T-helper 1 cell (primary cell): ENCODE measurements at regions not wholly inside any gene's neighbourhood (a gene's known extent, or its start where the extent isn't known, plus 50 kb on each side); places are given as distances from the start of the nearest gene placed in this dataset.
"Not testable (repeated sequence)": the region's sequence is repeated elsewhere in the genome, so short reads cannot be mapped to it uniquely, and the experiment has no call there.

Experiments used
- DNase-seq, 5 donors: peaks; one replicate each; pipeline ENCODE4 v3.0.0-alpha.2; 2012 to 2020

DNA sequence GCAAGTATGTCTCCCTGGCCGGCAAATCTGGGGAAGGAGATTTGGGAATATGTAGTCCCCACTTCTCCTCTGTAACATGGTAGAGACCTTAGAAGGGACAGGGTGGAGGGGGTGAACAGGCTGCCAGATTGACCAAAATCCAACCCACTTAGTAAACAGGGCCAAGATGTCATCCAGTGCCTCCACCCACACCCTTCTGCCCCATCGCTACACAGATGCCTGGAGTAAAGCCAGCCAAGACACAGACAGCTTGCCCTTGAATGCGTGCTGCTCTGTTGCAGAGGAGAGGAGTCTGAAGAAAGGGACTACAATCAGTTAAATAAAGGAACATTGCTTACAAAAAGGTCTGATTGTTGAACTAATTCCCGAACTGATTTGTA, 160.1 kb upstream of the LDB2 start:
- DNase-seq, result no peak

DNA sequence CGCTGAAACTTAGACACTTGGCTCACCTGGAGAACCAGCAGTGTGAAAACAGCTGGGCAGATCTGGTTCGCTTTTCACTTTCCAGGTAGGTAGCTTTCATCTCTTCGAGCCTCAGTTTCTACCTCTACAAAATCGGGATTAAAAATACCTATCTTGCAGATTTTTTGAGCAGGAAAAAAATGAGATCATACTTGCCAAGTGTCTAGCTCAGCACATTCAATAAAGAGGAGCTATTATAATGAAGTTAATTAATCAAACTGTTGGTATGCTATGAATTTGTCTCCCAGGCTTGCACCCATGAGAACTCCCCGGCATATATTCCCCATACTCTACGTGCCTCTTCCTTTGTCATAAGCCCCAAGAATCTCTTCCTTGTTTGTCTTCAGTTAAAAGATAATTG, 158.6 kb upstream of the LDB2 start:
- no peak for DNase-seq

DNA sequence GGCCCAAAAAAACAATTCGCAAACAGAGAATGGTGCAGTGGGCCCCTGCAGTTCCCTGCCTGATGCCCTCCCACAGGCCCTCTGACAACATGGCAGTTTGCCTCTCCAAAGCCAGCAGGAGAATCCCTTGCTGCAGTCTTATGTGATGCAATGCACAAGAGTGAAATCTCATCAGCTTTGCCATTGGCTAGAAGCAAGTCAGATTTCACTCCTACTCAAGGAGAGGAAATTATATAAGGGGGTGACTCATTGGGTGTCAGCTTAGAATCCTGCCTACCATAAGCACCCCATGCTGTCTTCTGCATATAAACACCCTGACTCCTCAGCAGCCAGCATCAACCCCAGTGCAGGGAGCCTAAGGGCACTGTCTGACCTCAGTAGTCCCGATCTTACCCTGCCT, 157.3 kb upstream of the LDB2 start:
- DNase-seq, result no peak

DNA sequence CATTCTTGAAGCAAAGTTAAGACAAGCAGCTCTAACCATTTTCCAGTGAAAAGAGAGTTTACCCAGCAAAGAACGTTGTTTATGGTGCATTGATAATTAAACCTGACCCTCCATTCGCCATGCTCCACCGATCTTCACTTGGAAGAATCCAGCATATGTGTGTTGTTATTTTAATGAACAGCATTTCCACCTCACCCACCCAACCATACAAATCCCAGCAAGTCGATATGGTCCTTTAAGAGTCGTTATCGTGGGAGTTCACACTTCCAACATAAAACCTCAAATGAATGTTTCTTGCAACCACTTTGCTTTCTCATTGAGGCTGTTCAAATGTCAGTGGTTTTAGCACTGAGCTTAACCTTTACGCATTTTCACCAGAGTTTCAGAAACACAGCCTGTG, 147.4 kb upstream of the LDB2 start:
- DNase-seq, result no peak

DNA sequence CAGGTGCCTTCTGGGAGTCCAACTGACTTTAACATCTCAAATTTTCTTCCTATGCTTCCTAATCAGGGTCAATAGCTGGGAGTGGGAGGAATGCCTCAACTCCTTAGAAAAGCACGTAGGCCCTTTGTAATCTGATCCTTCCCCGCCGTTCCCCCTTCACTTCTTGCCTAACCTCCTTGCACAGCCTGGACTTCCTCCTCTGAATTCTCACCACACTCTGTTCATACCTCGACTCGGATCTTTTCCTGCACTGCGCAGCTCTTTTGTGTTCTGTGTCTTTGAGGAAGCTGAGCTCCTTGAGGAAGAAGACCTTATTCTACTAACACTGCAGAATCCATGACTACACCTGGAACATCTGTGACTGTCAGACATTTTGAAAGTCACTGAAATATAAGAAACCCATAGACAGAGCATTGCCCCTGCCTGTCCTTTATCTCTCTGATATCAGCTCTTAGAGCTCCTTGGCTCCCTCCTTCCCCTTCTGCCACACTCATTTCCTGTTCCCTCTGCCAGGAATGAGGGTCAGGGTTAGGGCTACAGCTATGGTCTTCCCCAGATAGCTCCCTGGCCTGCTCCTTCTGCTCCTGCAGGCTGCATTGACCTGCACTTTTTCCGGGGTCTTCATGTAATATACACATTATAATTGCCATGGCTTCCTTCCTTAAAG, 140.2 kb upstream of the LDB2 start:
- no peak for DNase-seq

DNA sequence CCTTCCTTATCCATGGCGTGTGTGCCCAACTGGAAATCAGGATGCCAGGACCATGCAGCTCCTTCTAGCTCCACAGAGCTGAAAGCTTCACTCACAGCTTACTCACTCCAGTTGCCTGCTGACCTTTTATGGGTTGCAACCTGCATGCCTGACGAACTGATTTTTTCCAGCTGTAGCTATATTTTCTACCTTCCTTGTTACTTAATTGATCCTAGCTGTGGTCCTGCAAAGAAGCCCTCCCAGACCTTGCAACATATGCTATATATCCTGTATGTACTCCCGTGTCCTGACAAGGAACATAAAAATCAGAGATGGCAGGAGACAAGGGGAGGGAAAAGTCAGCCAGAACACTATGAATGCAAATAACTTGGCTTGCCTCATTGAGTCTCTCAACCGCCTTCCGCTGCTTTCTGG, 135.3 kb upstream of the LDB2 start:
- DNase-seq, result no peak

DNA sequence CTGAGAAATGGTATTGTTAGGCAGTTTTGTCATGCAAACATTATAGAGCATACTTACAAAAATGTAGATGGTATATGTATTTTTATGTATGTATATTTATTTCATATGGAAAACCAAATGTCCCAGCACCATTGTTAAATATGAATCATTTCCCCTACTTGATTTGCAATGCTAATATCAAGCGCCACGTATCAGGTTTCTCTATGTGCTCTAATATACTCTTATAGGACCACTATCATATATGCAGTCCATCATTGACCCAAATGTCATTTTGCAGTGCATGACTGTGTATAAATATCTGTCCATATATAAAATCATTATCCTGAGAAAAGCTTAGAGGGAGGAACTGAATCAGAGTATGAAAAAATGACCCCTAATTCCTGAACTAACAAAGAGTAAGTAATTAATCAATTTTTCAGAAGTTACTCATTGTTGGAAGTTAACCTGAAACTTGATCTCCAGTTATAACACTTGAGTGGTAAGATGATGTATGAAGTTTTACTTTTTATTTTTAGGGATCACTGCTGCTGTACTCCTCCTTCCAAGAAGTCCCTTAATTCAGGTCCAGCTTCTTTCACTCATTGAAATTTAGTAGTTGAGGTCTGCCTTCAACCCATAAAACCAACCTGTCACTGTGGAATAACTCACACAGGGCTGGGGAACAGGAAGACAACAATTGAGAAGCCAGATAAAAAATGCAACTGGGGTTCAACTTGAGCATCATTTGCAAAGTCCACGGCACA, 134.8 kb upstream of the LDB2 start:
- no peak for DNase-seq

DNA sequence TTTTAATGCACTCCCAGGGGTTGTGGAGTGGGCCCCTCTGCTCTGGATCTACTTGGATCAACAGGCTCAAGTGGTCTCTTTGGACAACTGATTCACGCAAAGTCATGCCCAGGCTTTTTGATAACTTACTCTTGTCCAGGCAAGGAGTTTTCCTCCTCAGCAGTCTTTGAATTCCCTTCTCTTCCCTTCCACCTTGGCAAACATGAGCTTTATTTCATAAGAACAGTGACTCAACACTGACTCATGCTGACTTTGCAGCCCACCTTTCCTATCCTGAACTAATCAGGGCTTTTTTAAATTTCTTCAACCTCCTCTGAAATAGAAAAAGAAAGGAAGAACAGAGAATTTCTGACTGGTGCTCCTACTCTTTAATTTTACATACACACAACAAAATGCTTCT, 132.1 kb upstream of the LDB2 start:
- no peak for DNase-seq

DNA sequence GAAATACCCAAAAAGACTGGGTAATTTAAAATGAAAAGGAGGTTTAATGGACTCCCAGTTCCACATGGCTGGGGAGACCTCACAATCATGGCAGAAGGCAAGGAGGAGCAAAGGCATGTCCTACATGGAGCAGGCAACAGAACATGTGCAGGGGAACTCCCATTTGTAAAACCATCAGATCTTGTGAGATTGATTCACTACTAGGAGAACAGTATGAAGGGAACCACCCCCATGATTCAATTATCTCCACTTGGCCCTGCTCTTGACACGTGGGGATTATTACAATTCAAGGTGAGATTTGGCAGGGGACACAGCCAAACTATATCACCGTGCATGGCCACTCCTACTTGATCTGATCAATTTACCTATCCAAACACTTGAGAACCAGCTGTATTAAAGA, 131.5 kb upstream of the LDB2 start:
- DNase-seq, result no peak

DNA sequence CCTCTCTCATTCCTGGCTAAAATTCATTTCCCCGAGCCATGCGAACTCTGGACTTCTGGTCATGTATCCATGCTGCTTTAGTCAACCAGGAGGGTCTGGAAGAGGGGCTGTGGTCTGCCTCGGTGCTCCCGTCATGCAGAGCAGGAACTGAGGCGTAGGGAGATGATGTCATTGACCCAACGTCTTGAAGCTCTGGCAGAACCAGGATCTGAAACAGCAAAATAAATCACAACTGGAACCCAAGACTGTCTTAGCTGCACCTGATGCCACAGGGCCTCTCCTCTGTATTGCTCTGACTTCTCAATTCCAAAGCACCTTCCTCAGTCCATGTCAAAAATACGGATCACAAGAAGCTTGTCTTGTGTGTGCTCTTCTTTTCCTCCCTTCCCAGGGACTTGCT, 131.0 kb upstream of the LDB2 start:
- no peak for DNase-seq

DNA sequence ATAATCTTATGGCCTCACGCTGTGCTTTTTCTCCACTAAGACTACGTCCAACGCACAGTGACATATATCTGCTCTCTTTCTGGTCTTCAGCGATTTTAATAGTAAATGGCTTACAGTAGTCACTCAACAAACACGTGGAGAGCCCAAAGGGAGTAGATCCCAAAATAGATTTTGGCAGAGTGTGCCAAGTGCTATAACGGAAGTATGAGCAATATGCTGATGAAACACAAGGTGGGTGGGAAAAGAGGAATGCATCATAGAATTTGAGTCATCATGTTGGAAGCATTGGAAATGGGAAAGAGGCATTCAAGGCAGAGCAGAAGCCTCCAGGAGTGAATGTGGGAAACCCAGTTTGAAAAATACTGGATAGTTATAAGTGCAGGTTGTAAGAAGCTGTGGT, 129.1 kb upstream of the LDB2 start:
- no peak for DNase-seq

DNA sequence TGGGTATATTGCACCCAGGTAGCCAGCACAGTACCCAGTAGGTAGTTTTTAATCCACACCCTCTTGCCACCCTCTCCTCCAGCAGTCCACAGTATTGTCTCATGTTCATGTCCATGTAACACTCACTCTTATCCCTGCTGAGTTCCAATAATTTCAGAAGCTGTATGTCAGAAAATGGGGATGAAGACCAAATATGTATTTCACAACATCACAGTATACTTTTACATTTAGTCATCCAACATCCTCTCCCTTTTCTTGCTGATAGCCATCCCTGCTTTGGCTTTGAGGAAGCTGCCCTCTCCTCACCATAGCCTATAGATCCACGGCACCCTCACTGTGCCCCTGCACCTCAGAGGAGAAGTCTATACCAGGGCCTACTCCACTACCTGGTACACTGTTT, 126.0 kb upstream of the LDB2 start:
- no peak for DNase-seq

DNA sequence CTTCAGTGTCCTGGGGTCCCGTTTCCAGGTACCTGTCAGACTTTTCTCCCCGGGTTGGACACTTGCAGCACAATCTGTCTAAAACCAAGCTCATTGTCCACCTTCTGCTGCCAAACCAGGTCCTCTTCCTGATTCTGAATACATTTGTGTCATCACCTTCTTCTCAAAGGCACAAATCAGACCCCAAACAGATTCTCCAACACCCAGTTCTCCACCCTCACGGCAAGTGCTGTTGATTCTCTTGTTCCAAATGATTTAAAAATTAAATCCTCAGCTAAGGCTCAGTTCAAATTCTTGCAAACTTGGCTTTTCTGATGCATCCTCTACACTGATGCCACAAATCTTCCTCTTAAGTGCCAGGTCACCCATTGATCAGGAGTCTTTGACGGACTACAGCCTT, 122.5 kb upstream of the LDB2 start:
- DNase-seq, result no peak

DNA sequence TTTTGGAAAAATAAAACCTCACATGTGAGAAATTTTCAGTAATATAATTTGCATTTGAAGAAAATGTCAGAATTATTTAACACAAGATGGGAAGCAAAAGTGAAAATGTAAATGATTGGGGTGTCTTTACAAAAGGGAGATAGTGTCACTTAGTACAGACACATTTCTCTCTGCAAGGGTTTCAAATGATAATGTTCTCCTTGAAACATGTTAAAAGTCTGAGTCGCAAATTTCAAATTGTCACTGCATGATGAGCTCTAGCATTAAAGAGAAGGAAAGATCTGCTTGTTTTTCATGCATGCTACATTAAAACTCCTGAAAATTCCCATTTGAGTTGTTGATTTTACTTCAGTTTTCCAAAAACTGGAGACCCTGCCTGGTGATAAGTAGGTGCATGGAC, 122.0 kb upstream of the LDB2 start:
- no peak for DNase-seq

DNA sequence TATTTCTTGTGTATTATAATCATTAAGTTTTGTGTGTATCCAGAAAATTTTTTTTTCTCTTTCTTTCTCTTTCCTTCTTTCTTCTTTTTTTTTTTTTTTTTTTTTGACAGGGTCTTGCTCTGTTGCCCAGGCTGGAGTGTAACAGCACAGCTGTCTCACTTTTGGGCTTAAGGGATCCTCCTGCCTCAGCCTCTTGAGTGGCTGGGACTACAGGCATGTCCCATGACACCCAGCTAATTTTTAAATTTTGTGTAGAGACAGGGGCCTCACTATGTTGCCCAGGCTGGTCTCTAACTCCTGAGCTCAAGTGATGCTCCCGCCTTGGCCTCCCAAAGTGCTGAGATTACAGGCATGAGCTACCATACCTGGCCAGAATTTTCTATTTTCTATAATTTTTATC, 120.2 kb upstream of the LDB2 start:
- DNase-seq, result not testable (repeated sequence)

DNA sequence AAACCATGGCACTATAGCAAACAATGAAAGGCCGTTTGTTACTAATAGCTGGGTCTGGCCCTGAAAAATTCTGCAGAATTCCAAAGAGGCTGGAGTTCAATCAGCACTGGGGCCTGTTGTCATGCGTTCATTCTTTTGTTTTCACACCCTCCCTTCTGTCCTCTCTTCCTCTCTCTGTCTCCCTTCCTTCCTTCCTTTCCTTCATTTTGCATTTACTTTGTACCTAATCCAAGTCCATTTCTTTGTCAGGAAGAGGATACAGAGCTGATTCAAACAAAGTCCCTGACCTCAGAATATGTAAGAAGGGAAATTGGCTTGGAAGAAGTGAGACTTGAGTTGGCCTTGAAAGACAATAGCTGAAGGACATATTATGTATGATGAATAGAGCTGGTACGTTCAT, 119.6 kb upstream of the LDB2 start:
- DNase-seq, result no peak

DNA sequence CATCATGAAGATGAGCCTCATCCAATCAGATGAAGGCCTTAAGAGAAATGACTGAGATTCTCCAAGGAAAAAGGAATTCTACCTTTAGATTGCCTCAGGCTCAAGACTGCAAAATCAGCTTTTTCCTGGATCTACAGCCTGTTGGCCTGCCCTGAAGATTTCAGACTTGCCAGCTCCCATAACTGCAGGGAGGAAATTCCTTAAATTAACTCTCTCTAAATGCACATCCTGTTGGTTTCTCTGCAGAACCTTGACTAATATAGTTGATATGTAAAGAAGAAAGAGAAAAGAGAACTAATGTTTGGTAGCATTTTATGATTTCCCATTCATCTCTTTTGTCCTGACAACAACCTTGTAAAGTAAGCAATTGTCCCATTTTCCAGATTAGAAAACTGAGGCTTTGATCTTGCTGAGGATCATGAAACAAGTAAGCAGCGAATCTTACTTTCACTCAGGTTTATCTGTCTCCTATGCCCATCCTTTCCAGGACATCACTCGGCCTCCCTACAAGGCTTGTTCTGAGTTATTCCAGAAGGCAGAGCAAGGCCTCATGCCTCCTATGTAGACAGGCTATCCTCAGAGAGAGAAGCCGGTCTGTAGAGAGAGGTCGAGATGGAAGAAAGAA, 115.0 kb upstream of the LDB2 start:
- no peak for DNase-seq

DNA sequence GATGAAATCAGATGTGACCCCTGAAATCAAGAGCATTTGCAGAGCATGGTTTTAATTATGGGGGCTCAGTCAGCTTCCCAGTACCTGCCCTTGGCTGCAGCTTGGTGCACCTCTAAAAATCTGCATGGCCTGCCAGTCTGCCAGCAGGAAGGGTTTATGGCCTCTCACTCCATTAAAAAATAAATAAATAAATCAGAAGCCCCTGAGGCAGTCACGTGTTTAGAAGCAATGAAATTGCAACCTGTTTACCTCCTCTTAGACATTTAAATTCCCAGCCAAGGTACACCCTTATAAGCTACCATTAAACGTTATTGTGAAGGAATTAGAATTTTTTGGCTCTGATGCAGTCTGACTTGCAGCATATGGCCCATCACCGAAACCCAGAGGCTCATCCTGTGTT, 114.0 kb upstream of the LDB2 start:
- DNase-seq, result no peak

DNA sequence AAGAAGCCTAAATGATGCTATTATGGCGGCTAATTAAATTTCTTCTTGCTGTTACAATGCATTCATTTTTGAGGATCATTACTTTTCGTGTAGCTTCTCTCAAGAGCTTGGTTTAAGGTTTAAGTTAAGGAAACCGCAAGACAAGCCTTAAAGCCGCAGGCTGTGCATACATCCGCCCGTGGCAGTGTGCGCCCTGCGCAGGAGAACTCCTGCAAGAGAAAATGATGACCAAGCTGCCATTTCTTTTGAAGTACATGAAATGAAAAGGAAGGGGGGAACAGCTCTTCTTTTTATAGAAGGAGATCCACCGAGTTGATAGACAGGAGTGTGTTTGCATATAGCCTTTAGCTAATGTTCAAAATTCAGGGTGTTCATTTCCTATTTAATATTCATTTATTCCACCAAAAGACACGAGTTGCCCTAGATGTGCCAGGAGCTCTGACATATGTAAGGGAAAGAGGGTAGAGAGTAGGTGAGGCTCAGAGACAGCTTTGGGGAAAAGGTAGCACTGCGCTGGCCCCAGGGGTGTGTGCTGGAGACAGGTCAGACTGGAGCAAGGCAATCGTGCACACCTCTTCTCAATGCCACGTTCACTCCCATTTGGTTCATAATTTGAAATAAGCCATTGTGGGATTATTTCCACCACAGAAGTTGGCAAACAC, 112.1 kb upstream of the LDB2 start:
- no peak for DNase-seq

DNA sequence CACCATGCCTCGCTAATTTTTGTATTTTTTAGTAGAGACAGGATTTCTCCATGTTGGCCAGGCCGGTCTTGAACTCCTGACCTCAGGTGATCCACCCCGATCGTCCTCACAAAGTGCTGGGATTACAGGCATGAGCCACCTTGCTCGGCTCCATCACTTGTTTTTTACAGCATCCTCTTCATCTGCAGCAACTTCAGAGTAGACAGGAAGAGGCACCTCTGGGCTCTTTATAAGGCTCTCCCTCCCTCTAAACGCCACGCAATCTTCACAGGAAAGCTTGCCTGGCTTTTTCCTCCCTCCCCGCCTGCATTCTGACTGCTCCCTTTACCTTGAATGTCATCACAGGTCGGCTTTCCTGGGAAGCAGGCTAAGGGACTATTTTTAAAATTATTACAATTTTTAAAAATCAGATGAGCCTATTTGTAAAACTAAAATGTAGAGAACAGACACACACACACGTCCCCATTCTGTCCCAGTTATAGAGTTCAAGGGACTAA, 111.5 kb upstream of the LDB2 start:
- DNase-seq, result no peak

DNA sequence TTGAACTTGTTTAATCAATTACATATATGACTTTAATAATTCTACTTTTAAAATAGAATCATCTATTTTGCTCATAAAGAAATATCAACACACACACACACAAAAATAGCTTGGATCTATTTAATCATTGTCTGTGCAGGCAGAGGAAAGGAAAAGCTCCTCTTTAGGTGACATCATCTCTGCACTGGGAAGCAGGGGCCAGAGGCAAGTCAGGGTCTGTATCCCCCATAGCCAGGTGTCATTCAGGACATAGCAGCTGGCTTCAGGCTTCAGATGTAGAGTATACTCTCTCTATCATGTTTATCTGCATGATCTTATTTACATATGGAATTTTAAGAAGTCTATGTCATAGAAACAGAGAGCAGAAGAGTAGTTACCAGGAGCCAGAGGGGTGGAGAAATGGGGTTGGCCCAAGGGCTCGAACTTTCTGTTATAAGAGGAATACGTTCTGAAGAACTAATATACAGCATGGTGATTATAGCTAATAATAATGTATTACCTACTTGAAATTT, 110.4 kb upstream of the LDB2 start:
- no peak for DNase-seq

DNA sequence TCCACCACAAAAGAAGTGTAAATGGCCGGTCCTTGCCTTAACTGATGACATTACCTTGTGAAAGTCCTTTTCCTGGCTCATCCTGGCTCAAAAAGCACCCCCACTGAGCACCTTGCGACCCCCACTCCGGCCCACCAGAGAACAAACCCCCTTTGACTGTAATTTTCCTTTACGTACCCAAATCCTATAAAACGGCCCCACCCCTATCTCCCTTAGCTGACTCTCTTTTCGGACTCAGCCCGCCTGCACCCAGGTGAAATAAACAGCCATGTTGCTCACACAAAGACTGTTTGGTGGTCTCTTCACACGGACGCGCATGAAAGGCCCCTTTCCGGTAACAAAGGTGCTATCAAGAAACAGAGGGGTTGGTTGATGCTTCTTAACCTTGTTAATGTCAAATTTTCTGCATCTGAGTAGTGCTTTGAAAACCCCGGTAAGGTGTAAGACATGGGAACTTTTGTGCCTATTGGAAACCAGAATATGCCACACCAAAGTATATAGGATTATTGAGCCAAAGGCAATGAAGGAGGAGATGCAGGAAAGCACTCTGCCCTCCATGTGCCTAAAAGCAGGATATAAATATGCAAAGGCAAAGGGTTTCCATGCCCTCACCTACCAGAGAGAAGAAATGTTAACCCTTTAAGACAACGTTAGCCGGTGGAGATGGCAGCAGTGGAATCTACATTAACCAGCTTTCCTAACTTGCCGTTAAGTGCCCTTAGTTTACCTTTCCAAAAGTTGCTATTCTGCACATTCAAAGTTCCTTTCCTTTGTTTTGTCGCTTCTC, 105.4 kb upstream of the LDB2 start:
- not testable (repeated sequence) for DNase-seq

DNA sequence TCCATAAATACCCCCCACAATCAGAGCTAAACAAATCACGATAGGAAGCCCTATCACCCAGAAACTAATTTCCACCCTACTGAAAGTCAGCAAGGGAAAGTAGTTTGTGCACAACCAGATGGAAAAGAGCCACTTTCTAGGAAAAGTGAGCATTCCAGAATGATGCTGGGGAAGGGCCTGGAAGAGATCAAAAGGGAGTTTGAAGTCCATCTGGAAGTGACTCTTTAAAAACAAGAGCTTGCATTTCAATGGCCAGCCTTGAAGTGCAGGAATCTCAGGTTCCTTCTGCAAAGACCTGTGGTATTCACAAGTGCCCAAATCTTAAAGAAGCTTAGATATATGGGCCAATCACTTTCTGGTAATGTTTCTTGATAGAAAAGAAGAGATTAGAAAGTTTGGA, 97.0 kb upstream of the LDB2 start:
- no peak for DNase-seq
